ENCODE measurements at regions not wholly inside any gene's neighbourhood (a gene's known extent, or its start where the extent isn't known, plus 50 kb on each side); places are given as distances from the start of the nearest gene placed in this dataset.

DNA sequence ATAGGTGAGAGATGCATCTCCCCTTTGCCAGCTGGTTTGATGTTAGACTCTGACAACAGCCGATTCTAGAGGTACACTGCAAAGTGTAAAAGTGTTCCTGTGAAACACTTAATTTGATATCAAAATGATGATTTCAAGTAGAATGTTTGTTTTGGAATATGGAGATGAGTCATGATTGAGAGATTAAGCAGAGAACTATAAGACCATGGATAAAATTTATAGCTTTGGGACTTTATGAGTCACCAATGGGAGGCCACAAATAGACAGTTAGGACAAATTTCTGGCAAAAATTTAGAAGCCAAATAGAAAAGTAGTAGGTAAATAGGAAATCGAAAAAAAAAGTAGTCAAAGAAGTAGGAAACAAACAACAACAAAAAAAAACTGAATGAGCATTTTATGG lies 672.5 kb downstream of the NSUN3 start:
- no peak for TF ChIP-seq CTCF (conservative IDR thresholded peaks at IDR 0.05; ENCODE audit: low read depth, low read length)
- no peak for TF ChIP-seq EZH2phosphoT487 (IDR thresholded peaks at IDR 0.05; ENCODE audit: borderline replicate concordance, low read length)
- TF ChIP-seq EZH2 (IDR thresholded peaks at IDR 0.05; ENCODE audit: low read length, unreplicated experiment): no peak
- H3K4me1 ChIP-seq (ENCODE audit: insufficient read depth, low read length): peaks cover 15% of the 10 kb centered on the region
- no peak overlapping the region for H3K9ac ChIP-seq (ENCODE audit: low read length)
- no peaks in the 10 kb centered on the region for H3K36me3 ChIP-seq (ENCODE audit: low read depth, low read length)
- H3K9me3 ChIP-seq (ENCODE audit: low read length): no peaks in the 10 kb centered on the region
- ChIA-PET CTCF (no interaction called here), POLR2A (ENCODE audit: unreplicated experiment) (interaction anchor here (0.6 kb wide), 1 partner anchor 403 kb away, joined by 3 read pairs; no protein-coding TSS in a partner anchor)
- H3K4me3 ChIP-seq (ENCODE audit: low read length): no peak overlapping the region
- H3K9me2 ChIP-seq (replicated peaks; ENCODE audit: low read length): no peaks in the 10 kb centered on the region
- peak overlapping the region; percentile 30 for H3K4me2 ChIP-seq (ENCODE audit: low read length)
- no peak overlapping the region for H3K27ac ChIP-seq (ENCODE audit: low read length)
- no TSS peak for BruUV-seq (replicated peaks)
- no peak overlapping the region for H2AFZ ChIP-seq (ENCODE audit: low read length)
- peak; percentile 88 for ATAC-seq
- H4K20me1 ChIP-seq (ENCODE audit: low read length): no peaks in the 10 kb centered on the region
- intact Hi-C loops (cut with micrococcal nuclease): loop anchor here (10.0 kb wide), 1 partner anchor 49 kb away; no protein-coding TSS in a partner anchor
- DNase-seq: peak; percentile 72
- H3K27me3 ChIP-seq (ENCODE audit: low read length): no peaks in the 10 kb centered on the region
- H3F3A ChIP-seq (ENCODE audit: low read length, unreplicated experiment): no peaks in the 10 kb centered on the region
- no peaks in the 10 kb centered on the region for H3K79me2 ChIP-seq (ENCODE audit: low read length)

GRCh38 chr3:94737116-94737515 lies 674.3 kb downstream of the NSUN3 start:
- intact Hi-C loops (cut with micrococcal nuclease): loop anchor here (10.0 kb wide), 1 partner anchor 48 kb away; no protein-coding TSS in a partner anchor
- no peak overlapping the region for H3K9ac ChIP-seq (ENCODE audit: low read length)
- BruUV-seq (replicated peaks): no TSS peak
- no peaks in the 10 kb centered on the region for H3K36me3 ChIP-seq (ENCODE audit: low read depth, low read length)
- H3K9me3 ChIP-seq (ENCODE audit: low read length): no peaks in the 10 kb centered on the region
- H2AFZ ChIP-seq (ENCODE audit: low read length): no peak overlapping the region
- H4K20me1 ChIP-seq (ENCODE audit: low read length): no peaks in the 10 kb centered on the region
- no peaks in the 10 kb centered on the region for H3F3A ChIP-seq (ENCODE audit: low read length, unreplicated experiment)
- no peak overlapping the region for H3K4me3 ChIP-seq (ENCODE audit: low read length)
- no peak for DNase-seq
- H3K27ac ChIP-seq (ENCODE audit: low read length): no peak overlapping the region
- TF ChIP-seq EZH2phosphoT487 (IDR thresholded peaks at IDR 0.05; ENCODE audit: borderline replicate concordance, low read length) (no peak), CTCF (conservative IDR thresholded peaks at IDR 0.05; ENCODE audit: low read depth, low read length) (no peak), EZH2 (IDR thresholded peaks at IDR 0.05; ENCODE audit: low read length, unreplicated experiment) (no peak)
- H3K9me2 ChIP-seq (replicated peaks; ENCODE audit: low read length): no peaks in the 10 kb centered on the region
- no peak overlapping the region for H3K4me2 ChIP-seq (ENCODE audit: low read length)
- H3K4me1 ChIP-seq (ENCODE audit: insufficient read depth, low read length): peaks cover 15% of the 10 kb centered on the region
- H3K27me3 ChIP-seq (ENCODE audit: low read length): no peaks in the 10 kb centered on the region
- CTCF ChIA-PET: no interaction called here
- H3K79me2 ChIP-seq (ENCODE audit: low read length): no peaks in the 10 kb centered on the region
- no peak for ATAC-seq
- POLR2A ChIA-PET (ENCODE audit: unreplicated experiment): no interaction called here

DNA sequence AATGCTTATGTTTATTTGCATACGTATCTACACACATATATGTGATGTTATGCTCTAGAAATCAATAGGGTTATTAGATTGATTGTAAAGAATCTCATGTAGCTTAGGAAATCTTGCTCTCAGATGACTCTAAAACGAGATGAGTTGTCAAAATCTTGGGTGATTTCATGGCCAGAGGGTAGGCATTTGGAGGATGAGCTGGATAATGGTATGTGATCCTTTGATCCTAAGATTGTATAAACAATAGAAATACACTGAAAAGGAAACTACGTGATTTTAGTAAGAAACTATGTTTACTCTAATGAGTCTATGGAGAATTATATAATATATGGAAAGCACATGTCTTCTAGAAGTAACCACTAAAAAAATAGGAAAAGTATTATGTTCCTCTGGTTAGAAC lies 676.6 kb downstream of the NSUN3 start:
- Histone ChIP-seq H3K36me3 (ENCODE audit: low read depth, low read length) (no peaks in the 10 kb centered on the region), H3K27me3 (ENCODE audit: low read length) (no peaks in the 10 kb centered on the region), H4K20me1 (ENCODE audit: low read length) (no peaks in the 10 kb centered on the region), H3K9ac (ENCODE audit: low read length) (no peak overlapping the region), H3K27ac (ENCODE audit: low read length) (no peak overlapping the region), H3K4me2 (ENCODE audit: low read length) (no peak overlapping the region), H2AFZ (ENCODE audit: low read length) (no peak overlapping the region), H3K9me3 (ENCODE audit: low read length) (no peaks in the 10 kb centered on the region; the same call in 1 of the 2 replicates), H3K4me1 (ENCODE audit: insufficient read depth, low read length) (peaks cover 15% of the 10 kb centered on the region), H3K4me3 (ENCODE audit: low read length) (no peak overlapping the region), H3K79me2 (ENCODE audit: low read length) (no peaks in the 10 kb centered on the region), H3K9me2 (replicated peaks; ENCODE audit: low read length) (no peaks in the 10 kb centered on the region), H3F3A (ENCODE audit: low read length, unreplicated experiment) (peaks cover 2% of the 10 kb centered on the region)
- intact Hi-C loops (cut with micrococcal nuclease): loop anchor here (10.0 kb wide), 1 partner anchor 45 kb away; no protein-coding TSS in a partner anchor
- CTCF ChIA-PET: no interaction called here
- no peak for TF ChIP-seq CTCF (conservative IDR thresholded peaks at IDR 0.05; ENCODE audit: low read depth, low read length)
- TF ChIP-seq EZH2phosphoT487 (IDR thresholded peaks at IDR 0.05; ENCODE audit: borderline replicate concordance, low read length): no peak
- TF ChIP-seq EZH2 (IDR thresholded peaks at IDR 0.05; ENCODE audit: low read length, unreplicated experiment): no peak
- POLR2A ChIA-PET (ENCODE audit: unreplicated experiment): no interaction called here
- DNase-seq (peak; percentile 58), ATAC-seq (peak; percentile 58)
- BruUV-seq (replicated peaks): no TSS peak

Measured in PC-3 (cell line).